GM13976 (cell line): ENCODE measurements at regions not wholly inside any gene's neighbourhood (a gene's known extent, or its start where the extent isn't known, plus 50 kb on each side); places are given as distances from the start of the nearest gene placed in this dataset.

Experiments
- DNase-seq: peaks from one replicate; pipeline ENCODE4 v3.0.0; 2012; ENCODE audit warnings: low spot score
- in situ Hi-C: fragments of 300-500 bp; cut with MboI; formaldehyde crosslinking; loops from one replicate; pipeline ENCODE4 v1.12.0; 2022; ENCODE audit warnings: low sequenced_read_pairs, mixed read lengths, inconsistent platforms; ENCODE audit not compliant: unreplicated experiment
- TF ChIP-seq, protein P1 (sequence below): IDR thresholded peaks from 2 replicates; pipeline ENCODE4 v1.5.1; 2012; ENCODE audit warnings: borderline replicate concordance, mild to moderate bottlenecking; ENCODE audit not compliant: insufficient read depth; ENCODE audit errors: extremely low read depth, missing control alignments, control extremely low read depth

DNA sequence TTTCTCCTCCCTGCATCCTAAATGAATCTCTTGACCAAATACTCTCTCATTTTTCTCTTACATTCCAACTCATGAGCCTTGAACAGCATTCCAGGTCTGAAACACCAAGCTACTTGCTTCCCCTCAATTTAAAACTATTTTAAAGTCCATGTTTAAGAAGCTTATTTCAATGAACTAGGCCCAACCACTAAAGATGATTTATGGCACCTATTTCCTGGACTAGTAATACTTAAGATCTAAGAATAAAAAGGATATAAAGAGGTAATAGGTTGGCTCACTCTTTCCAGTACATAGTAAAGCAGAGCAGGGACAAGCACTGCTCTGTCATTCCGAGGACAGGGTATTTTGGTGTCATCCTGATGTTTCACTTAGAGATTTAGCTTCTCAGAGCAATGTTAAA, 219.3 kb upstream of the TMCO5A start:
- DNase-seq = no peak
- TF ChIP-seq, protein P1, sequence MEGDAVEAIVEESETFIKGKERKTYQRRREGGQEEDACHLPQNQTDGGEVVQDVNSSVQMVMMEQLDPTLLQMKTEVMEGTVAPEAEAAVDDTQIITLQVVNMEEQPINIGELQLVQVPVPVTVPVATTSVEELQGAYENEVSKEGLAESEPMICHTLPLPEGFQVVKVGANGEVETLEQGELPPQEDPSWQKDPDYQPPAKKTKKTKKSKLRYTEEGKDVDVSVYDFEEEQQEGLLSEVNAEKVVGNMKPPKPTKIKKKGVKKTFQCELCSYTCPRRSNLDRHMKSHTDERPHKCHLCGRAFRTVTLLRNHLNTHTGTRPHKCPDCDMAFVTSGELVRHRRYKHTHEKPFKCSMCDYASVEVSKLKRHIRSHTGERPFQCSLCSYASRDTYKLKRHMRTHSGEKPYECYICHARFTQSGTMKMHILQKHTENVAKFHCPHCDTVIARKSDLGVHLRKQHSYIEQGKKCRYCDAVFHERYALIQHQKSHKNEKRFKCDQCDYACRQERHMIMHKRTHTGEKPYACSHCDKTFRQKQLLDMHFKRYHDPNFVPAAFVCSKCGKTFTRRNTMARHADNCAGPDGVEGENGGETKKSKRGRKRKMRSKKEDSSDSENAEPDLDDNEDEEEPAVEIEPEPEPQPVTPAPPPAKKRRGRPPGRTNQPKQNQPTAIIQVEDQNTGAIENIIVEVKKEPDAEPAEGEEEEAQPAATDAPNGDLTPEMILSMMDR = no peak
- in situ Hi-C loops = no loop called here

DNA sequence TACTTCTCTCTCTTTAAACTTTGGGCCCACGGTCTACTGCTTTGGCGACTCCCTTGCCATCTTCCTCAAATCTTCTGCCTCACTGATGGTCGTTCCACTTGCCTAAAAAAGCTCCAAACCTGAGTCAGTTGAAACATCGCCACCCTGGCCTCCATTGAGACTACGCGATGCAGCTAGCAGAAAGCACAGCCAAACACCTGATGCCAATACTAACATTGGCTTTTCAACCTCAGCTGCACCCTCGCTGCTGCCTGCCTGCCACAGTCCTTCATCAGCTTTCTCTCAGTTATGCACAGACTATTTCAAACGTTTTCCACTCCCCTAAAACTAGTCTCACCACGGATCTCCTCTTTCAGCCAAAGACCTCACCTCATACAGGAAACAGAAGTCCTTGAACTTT, 214.2 kb upstream of the TMCO5A start:
- no peak for DNase-seq
- TF ChIP-seq, protein P1 = no peak
- in situ Hi-C loops = no loop called here

DNA sequence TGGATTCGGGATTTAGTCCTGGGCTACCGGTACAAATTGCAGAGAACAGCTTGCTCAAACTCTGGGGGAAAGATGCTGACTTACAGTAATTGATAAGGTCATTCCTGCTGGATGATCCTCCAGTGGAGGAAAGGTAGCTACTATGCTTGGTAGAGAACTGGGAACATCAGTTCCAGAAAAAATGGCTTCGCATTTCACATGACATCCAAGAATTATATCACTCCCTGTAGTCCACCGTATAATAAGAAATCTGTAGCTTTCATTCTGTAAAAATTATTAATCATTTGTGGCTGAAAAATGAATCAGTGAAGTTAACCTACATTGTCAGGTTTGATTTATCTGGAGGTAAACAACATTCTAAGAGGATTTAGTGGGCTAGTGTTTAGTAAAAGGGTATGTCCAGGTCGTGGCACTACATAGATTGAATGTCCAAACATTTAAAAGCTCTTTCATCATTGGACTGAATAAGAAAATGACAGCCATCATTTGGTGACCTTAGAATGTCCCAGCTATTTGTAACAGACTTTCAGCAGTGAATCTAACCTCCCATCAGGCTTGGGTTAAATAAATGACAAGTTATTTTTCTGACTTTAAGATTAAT, 203.2 kb upstream of the TMCO5A start:
- in situ Hi-C loops = no loop called here
- TF ChIP-seq, protein P1 = no peak
- no peak for DNase-seq

DNA sequence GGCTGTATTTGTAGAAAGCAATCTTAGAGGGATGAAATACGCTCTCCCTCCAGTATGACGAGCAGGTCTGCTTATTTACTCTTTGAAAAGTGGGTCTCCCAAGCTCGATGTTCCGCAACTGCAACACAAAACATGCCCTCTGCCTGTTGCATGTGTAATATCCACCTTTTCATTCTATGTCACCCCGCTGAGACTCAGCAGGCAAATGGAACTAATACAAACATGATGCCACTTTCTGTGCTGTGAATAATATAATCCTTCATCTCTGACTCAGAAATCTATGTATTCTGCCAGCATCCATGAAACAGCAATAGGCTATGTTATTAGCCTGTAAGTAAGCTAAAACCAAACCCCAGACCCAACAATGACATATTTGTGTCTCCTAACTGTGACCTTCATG, 200.8 kb upstream of the TMCO5A start:
- TF ChIP-seq, protein P1 = no peak
- in situ Hi-C loops = no loop called here
- DNase-seq = no peak

DNA sequence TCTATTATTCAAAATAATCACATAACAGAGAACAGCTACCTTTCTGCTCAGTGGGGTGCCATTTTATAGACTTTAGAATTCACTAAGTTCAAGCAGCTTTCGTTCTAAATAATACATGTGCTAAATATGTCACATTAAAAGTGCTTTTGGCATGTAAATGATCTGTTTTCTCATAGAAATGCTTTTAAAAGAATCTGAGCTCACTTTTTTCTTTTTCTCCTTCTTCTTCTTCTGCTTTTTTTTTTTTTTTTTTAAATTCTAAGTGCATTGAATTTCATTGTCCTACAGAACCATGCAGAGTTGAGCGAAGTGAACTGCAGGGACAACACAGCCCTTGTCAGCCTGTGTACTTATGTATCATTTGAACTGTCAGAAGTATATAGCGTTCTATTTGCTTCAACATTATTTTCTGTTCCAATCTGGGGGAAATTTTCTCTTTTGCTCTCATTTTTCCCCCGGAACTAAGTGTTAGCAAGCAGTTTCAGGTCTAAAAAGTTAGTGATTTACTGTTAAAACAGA, 193.8 kb upstream of the TMCO5A start:
- TF ChIP-seq, protein P1 = no peak
- in situ Hi-C loops = no loop called here
- no peak for DNase-seq

DNA sequence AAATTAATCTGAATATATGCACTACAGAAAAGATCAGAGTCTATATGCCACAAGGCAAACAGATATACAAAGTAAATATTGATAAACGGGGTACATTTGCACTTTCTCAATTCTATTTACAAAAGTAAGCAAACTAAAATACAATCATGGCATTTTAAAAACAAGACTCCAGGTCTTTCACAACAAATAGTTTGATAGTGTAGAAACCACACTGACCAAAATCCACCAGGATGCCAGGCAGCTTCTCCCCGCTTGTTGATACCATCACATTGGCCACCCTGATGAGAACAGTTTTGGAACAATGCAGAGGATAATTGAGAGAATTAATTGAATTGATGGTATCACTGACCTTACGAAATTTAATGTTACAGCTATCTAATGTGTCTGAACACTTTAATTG, 190.6 kb upstream of the TMCO5A start:
- in situ Hi-C loops = no loop called here
- DNase-seq = no peak
- TF ChIP-seq, protein P1 = no peak
